SH-SY5Y (cell line): ENCODE measurements at regions not wholly inside any gene's neighbourhood (a gene's known extent, or its start where the extent isn't known, plus 50 kb on each side); places are given as distances from the start of the nearest gene placed in this dataset.

Source experiments
- GATA2 ChIP-seq: IDR thresholded peaks from 2 replicates; pipeline ENCODE4 v1.6.1; 2011; ENCODE audit warnings: mild to moderate bottlenecking, low read depth, low read length
- GATA3 ChIP-seq: IDR thresholded peaks from 2 replicates; pipeline ENCODE4 v1.6.1; 2011; ENCODE audit warnings: low read depth, mild to moderate bottlenecking, low read length, moderate library complexity

GRCh38 chr11:91174193-91174592 is 951.3 kb upstream of the CHORDC1 start:
- TF ChIP-seq GATA2, result no peak
- no peak for TF ChIP-seq GATA3
